Vagina (tissue), 2 donors: ENCODE measurements at regions not wholly inside any gene's neighbourhood (a gene's known extent, or its start where the extent isn't known, plus 50 kb on each side); places are given as distances from the start of the nearest gene placed in this dataset.
A peak's percentile ranks its signal among the peaks of the same experiment; 100 is the strongest.

Experiments
- DNase-seq, 2 donors: peaks; one replicate each; pipeline ENCODE4 v3.0.0-alpha.2; 2017; ENCODE audit errors: extremely low spot score in 2 of 2
- H3K27ac ChIP-seq: fragments of 200-600 bp; sonication (generic); one replicate; pipeline ENCODE4 v1.5.1; 2019
- H3K27me3 ChIP-seq: fragments of 200-600 bp; sonication (generic); one replicate; pipeline ENCODE4 v1.5.1; 2019
- H3K36me3 ChIP-seq, 2 donors: fragments of 200-600 bp; sonication (generic); one replicate each; pipeline ENCODE4 v1.5.1; 2017 to 2019
- H3K4me1 ChIP-seq: fragments of 200-600 bp; sonication (generic); one replicate; pipeline ENCODE4 v1.5.1; 2019
- H3K4me3 ChIP-seq, 2 donors: fragments of 200-600 bp; sonication (generic); 1 replicate in 1 of 2; 2 replicates in 1 of 2; pipeline ENCODE4 v1.5.1; 2016 to 2019
- H3K9me3 ChIP-seq: fragments of 200-600 bp; sonication (generic); one replicate; pipeline ENCODE4 v1.5.1; 2019
- POLR2A ChIP-seq, 2 donors: fragments of 450-650 bp; IDR thresholded peaks; one replicate each; pipeline ENCODE4 v1.6.1; 2017; ENCODE audit warnings: antibody characterized with exemption in 2 of 2, mild to moderate bottlenecking in 2 of 2, moderate library complexity in 2 of 2
- POLR2AphosphoS5 ChIP-seq, 2 donors: sonication (generic); formaldehyde crosslinking; IDR thresholded peaks; one replicate each; pipeline ENCODE4 v1.9.0; 2017; ENCODE audit warnings: antibody characterized with exemption in 2 of 2, mild to moderate bottlenecking in 2 of 2, low read depth in 1 of 2; ENCODE audit not compliant: insufficient read depth in 1 of 2
- intact Hi-C: fragments of 100-400 bp; cut with DNase I; formaldehyde crosslinking; loops from one replicate; pipeline ENCODE4 v1.15.1; 2023
- TF ChIP-seq, protein P1 (sequence below), 3 experiments: fragments of 450-650 bp in 2 of 3; fragments of 200-600 bp in 1 of 3; sonication (generic) in 1 of 3; IDR thresholded peaks; one replicate each; pipeline ENCODE4 v1.5.1; 2017 to 2019; ENCODE audit warnings: antibody characterized with exemption in 3 of 3, mild to moderate bottlenecking in 2 of 3, moderate library complexity in 2 of 3

DNA sequence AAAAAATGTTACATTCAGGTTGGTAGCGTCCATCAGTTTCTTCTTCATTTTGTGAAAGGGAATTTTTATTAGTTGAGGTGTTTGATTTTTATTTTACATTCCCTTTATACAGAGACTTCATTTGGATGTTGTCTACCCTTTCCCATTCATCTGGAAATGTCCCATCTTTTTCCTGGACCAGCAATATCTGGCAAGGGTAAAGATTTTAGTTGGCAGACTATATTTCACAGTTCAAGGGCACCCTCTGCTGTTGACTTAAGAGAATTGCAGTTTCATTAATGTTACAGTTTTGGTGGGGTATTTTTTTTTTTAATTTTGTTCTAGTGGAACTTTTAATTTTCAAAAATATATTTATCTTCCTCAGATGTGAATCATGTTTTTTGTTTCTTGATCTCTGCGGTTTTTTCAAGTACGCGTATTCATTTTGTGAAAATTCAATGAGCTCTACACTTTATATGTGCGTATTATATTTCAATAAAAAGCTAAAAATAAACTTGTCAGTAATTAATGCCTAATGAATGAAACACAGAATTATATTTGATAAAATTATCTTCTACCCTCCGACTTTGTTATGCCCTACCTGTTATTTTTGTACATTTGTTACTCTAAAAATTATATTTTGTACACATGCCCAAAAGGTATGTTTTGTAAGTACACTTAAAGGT lies 97.9 kb upstream of the KLF14 start:
- H3K36me3 ChIP-seq, result no peaks in the 10 kb centered on the region
- intact Hi-C loops, result no loop called here
- H3K9me3 ChIP-seq, result no peaks in the 10 kb centered on the region
- no peak for DNase-seq
- no peaks in the 10 kb centered on the region for H3K4me1 ChIP-seq
- H3K27me3 ChIP-seq, result no peaks in the 10 kb centered on the region
- no peak overlapping the region for H3K27ac ChIP-seq
- TF ChIP-seq POLR2A (IDR thresholded peaks at IDR 0.05), result no peak
- peak in 1 of 2 donors; percentile 10 for TF ChIP-seq POLR2AphosphoS5 (IDR thresholded peaks at IDR 0.05; ENCODE audit: insufficient read depth in 1 of 2, low read depth in 1 of 2)
- TF ChIP-seq, protein P1, sequence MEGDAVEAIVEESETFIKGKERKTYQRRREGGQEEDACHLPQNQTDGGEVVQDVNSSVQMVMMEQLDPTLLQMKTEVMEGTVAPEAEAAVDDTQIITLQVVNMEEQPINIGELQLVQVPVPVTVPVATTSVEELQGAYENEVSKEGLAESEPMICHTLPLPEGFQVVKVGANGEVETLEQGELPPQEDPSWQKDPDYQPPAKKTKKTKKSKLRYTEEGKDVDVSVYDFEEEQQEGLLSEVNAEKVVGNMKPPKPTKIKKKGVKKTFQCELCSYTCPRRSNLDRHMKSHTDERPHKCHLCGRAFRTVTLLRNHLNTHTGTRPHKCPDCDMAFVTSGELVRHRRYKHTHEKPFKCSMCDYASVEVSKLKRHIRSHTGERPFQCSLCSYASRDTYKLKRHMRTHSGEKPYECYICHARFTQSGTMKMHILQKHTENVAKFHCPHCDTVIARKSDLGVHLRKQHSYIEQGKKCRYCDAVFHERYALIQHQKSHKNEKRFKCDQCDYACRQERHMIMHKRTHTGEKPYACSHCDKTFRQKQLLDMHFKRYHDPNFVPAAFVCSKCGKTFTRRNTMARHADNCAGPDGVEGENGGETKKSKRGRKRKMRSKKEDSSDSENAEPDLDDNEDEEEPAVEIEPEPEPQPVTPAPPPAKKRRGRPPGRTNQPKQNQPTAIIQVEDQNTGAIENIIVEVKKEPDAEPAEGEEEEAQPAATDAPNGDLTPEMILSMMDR (IDR thresholded peaks at IDR 0.05), result peak; percentile 49 to 74 (median 60)
- H3K4me3 ChIP-seq, result no peak overlapping the region

DNA sequence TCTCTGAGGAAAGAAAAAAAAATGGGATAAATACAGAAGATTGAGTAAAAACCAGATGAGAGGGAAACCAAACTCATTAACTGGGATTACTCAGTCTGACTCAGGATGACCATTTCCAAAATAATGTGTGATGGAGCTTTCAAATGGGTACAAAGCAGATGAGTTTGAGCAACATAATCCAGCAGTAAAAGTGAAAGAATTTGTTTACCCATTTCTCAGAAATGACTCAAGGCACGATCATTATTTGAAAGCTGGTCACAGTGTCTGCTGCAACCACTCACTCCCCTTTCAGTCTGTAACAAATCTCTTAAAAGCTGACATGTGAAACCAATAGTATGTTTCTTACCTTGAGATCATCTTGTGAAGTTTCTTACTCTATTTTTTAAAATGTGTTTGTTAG lies 104.7 kb upstream of the KLF14 start:
- Histone ChIP-seq H3K27me3 (no peaks in the 10 kb centered on the region), H3K27ac (no peak overlapping the region), H3K36me3 (no peaks in the 10 kb centered on the region), H3K4me1 (no peaks in the 10 kb centered on the region), H3K4me3 (no peak overlapping the region), H3K9me3 (no peaks in the 10 kb centered on the region)
- no peak for DNase-seq
- intact Hi-C loops, result no loop called here
- TF ChIP-seq POLR2AphosphoS5 (IDR thresholded peaks at IDR 0.05; ENCODE audit: insufficient read depth in 1 of 2, low read depth in 1 of 2) (peak in 1 of 2 donors; percentile 30), POLR2A (IDR thresholded peaks at IDR 0.05) (no peak)
- TF ChIP-seq, protein P1 (IDR thresholded peaks at IDR 0.05), result no peak

DNA sequence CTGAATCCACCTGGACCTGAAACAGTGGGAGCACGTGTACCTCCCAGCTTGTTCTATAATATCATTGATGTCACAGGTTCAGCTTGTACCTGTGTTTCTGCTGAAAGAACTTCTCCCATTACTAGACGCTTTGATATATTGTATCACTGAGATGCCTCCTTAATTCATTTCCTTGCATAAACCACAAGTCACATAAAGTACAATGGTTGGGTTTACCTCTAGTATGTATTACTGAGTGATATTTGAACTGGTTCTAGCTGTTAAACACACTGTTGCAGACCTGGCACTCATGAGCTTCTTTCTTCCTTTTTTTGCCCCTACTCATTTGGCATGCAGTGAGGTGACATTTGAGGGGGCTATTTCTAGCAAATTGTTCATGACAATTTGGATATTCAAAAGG lies 106.6 kb upstream of the KLF14 start:
- intact Hi-C loops, result no loop called here
- Histone ChIP-seq H3K9me3 (no peaks in the 10 kb centered on the region), H3K4me3 (no peak overlapping the region), H3K27ac (no peak overlapping the region), H3K36me3 (no peaks in the 10 kb centered on the region), H3K27me3 (no peaks in the 10 kb centered on the region), H3K4me1 (peaks cover 10% of the 10 kb centered on the region)
- TF ChIP-seq POLR2AphosphoS5 (IDR thresholded peaks at IDR 0.05; ENCODE audit: insufficient read depth in 1 of 2, low read depth in 1 of 2) (no peak), POLR2A (IDR thresholded peaks at IDR 0.05) (no peak)
- TF ChIP-seq, protein P1 (IDR thresholded peaks at IDR 0.05), result no peak
- no peak for DNase-seq

DNA sequence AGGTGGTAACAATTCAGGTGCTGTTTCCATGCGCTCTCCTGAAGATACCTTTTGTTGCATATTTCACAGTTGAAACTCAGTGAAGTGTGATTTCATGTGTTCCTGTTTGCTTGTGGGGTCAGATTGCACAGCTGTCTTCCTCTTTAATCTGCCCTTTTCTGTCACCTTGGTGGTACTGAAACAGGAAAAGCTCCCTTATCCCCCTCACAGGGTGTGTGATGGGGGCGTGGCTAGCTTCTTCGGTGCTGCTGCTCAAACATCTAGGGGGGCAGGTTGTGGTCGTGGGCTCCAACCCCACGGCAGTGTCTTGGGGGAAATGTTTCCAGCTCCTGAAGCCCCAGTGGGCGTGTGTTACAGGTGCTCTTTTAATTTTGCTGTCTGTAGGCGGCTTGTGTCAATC lies 107.4 kb upstream of the KLF14 start:
- Histone ChIP-seq H3K9me3 (no peaks in the 10 kb centered on the region), H3K4me3 (no peak overlapping the region), H3K4me1 (peaks cover 10% of the 10 kb centered on the region), H3K27me3 (no peaks in the 10 kb centered on the region), H3K36me3 (no peaks in the 10 kb centered on the region), H3K27ac (no peak overlapping the region)
- DNase-seq, result no peak
- intact Hi-C loops, result no loop called here
- no peak for TF ChIP-seq POLR2AphosphoS5 (IDR thresholded peaks at IDR 0.05; ENCODE audit: insufficient read depth in 1 of 2, low read depth in 1 of 2)
- TF ChIP-seq POLR2A (IDR thresholded peaks at IDR 0.05), result no peak
- TF ChIP-seq, protein P1 (IDR thresholded peaks at IDR 0.05), result no peak

DNA sequence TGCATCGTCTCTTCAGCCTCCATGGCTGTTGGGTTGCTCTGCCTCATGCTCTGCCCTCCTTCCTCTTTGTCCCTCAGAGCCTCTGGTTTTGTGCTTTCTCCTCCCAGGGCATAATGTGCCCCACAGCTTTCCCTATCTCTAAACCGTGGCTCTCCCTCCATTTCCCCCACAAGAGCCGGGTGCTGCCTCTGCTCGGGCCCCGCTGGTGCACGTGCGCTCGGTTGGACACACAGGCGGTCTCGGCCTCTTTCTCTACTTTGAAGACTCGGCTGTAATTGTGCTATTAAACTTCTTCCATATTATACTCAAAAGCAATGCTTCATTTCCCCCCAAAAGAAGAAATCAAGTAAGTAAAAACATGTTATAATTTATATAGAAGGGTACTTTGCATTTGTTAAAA lies 109.7 kb upstream of the KLF14 start:
- Histone ChIP-seq H3K4me1 (peaks cover 10% of the 10 kb centered on the region), H3K9me3 (no peaks in the 10 kb centered on the region), H3K36me3 (no peaks in the 10 kb centered on the region), H3K4me3 (no peak overlapping the region), H3K27me3 (no peaks in the 10 kb centered on the region), H3K27ac (no peak overlapping the region)
- TF ChIP-seq POLR2AphosphoS5 (IDR thresholded peaks at IDR 0.05; ENCODE audit: insufficient read depth in 1 of 2, low read depth in 1 of 2) (no peak), POLR2A (IDR thresholded peaks at IDR 0.05) (no peak)
- TF ChIP-seq, protein P1 (IDR thresholded peaks at IDR 0.05), result no peak
- intact Hi-C loops, result no loop called here
- DNase-seq, result no peak
